Naive thymus-derived CD4-positive, alpha-beta T cell (primary cell): ENCODE measurements at regions not wholly inside any gene's neighbourhood (a gene's known extent, or its start where the extent isn't known, plus 50 kb on each side); places are given as distances from the start of the nearest gene placed in this dataset.
"Not testable (repeated sequence)": the region's sequence is repeated elsewhere in the genome, so short reads cannot be mapped to it uniquely, and the experiment has no call there.

Experiments
- ATAC-seq: fragments of 150-1000 bp; cut with Tn5 transposase; 2 replicates; pipeline ENCODE4 v1.10.0; 2021; ENCODE audit warnings: mild to moderate bottlenecking, moderate library complexity
- CTCF ChIA-PET: fragments of 350-600 bp; sonication (Branson Sonifier 250); formaldehyde crosslinking; loops from one replicate; lab custom pipeline; 2021; ENCODE audit warnings: antibody characterized with exemption; lab: Charles Lee
- POLR2A ChIA-PET: fragments of 350-600 bp; sonication (Branson Sonifier 250); formaldehyde crosslinking; loops from one replicate; lab custom pipeline; 2021; ENCODE audit warnings: antibody characterized with exemption, inconsistent platforms; lab: Charles Lee
- DNase-seq, 9 donors: peaks; one replicate each; pipeline versions ENCODE4 v3.0.0 to v3.0.0-alpha.2; 2020 to 2022; ENCODE audit warnings: mixed read lengths in 1 of 9
- H3K27ac ChIP-seq: one replicate; pipeline ENCODE4 v1.7.0; 2013; ENCODE audit warnings: mild to moderate bottlenecking, low read depth, low read length, moderate library complexity
- H3K27me3 ChIP-seq, 2 donors: one replicate each; pipeline ENCODE4 v1.7.0; 2013; ENCODE audit warnings: low read length in 2 of 2, mild to moderate bottlenecking in 2 of 2, moderate library complexity in 2 of 2; ENCODE audit not compliant: control insufficient read depth in 2 of 2, insufficient read depth in 2 of 2
- H3K36me3 ChIP-seq, 3 experiments: 1 replicate in 2 of 3; 2 replicates in 1 of 3; pipeline ENCODE4 v1.7.0; 2013; ENCODE audit warnings: low read length in 3 of 3, mild to moderate bottlenecking in 3 of 3, moderate library complexity in 1 of 3; ENCODE audit not compliant: insufficient read depth in 3 of 3, control insufficient read depth in 2 of 3
- H3K4me1 ChIP-seq, 2 donors: one replicate each; pipeline ENCODE4 v1.7.0; 2013; ENCODE audit warnings: low read length in 2 of 2, mild to moderate bottlenecking in 2 of 2, moderate library complexity in 1 of 2; ENCODE audit not compliant: control insufficient read depth in 2 of 2, insufficient read depth in 2 of 2
- H3K4me3 ChIP-seq: 2 replicates; pipeline ENCODE4 v1.7.0; 2013; ENCODE audit warnings: mild to moderate bottlenecking, low read length
- H3K9me3 ChIP-seq, 3 experiments: 1 replicate in 2 of 3; 2 replicates in 1 of 3; pipeline ENCODE4 v1.7.0; 2013; ENCODE audit warnings: low read length in 3 of 3; ENCODE audit not compliant: control insufficient read depth in 2 of 3
- H3K27ac Mint-ChIP-seq, 9 donors: one replicate each; pipeline ENCODE4 v1.8.0; 2020 to 2022; ENCODE audit warnings: mixed read lengths in 9 of 9, mild to moderate bottlenecking in 8 of 9, moderate library complexity in 5 of 9, inconsistent platforms in 2 of 9
- H3K27me3 Mint-ChIP-seq, 5 donors: one replicate each; pipeline ENCODE4 v1.8.0; 2021 to 2022; ENCODE audit warnings: mixed read lengths in 5 of 5, mild to moderate bottlenecking in 1 of 5
- H3K36me3 Mint-ChIP-seq, 5 donors: one replicate each; pipeline ENCODE4 v1.8.0; 2020 to 2022; ENCODE audit warnings: mixed read lengths in 5 of 5, mild to moderate bottlenecking in 3 of 5, inconsistent platforms in 1 of 5
- H3K4me1 Mint-ChIP-seq, 7 donors: one replicate each; pipeline ENCODE4 v1.8.0; 2020 to 2022; ENCODE audit warnings: mixed read lengths in 7 of 7, mild to moderate bottlenecking in 3 of 7, inconsistent platforms in 1 of 7
- H3K4me3 Mint-ChIP-seq, 10 donors: one replicate each; pipeline ENCODE4 v1.8.0; 2020 to 2022; ENCODE audit warnings: mild to moderate bottlenecking in 10 of 10, mixed read lengths in 10 of 10, moderate library complexity in 6 of 10, inconsistent platforms in 2 of 10
- H3K9me3 Mint-ChIP-seq, 11 donors: one replicate each; pipeline ENCODE4 v1.8.0; 2020 to 2022; ENCODE audit warnings: mixed read lengths in 11 of 11, mild to moderate bottlenecking in 4 of 11, inconsistent platforms in 1 of 11, moderate library complexity in 1 of 11
- intact Hi-C, 2 donors: fragments of 100-400 bp; cut with micrococcal nuclease; formaldehyde crosslinking; loops; one replicate each; pipeline ENCODE4 v1.15.1; 2023

- H3K4me3 ChIP-seq, intact Hi-C loops, CTCF ChIA-PET, ATAC-seq, H3K36me3 Mint-ChIP-seq, DNase-seq, H3K4me3 Mint-ChIP-seq, H3K36me3 ChIP-seq, H3K27ac ChIP-seq, POLR2A ChIA-PET, H3K4me1 ChIP-seq, H3K27ac Mint-ChIP-seq, H3K27me3 ChIP-seq, H3K4me1 Mint-ChIP-seq, H3K9me3 Mint-ChIP-seq, H3K27me3 Mint-ChIP-seq, H3K9me3 ChIP-seq: not testable (repeated sequence)
These were observed 99.1 kb upstream of the NBPF8 start for GRCh38 chr1:120315738-120316137.

DNA sequence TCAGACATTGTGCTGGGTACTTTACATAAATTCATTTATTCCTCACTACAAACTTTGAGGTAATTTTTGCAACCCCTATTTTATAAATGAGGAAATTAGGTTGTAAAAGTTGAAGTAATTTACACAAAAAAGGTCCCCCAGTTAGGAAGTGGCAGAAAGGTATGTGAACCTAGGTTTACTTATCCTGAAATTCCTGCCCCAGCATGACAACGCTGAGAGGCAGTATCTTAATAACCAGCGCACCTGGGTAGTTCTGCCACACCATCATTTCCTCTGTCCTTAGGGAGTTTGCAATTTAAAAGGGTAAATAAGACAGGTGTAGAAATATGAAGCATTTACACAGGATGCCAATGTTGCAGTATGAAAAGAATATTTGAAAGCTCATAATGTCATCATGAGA is 102.9 kb upstream of the NBPF8 start:
- H3K36me3 ChIP-seq, H3K4me1 ChIP-seq, DNase-seq, CTCF ChIA-PET, H3K9me3 ChIP-seq, H3K4me1 Mint-ChIP-seq, H3K9me3 Mint-ChIP-seq, ATAC-seq, H3K27ac Mint-ChIP-seq, H3K36me3 Mint-ChIP-seq, H3K27me3 ChIP-seq, H3K4me3 ChIP-seq, POLR2A ChIA-PET, intact Hi-C loops, H3K4me3 Mint-ChIP-seq, H3K27me3 Mint-ChIP-seq, H3K27ac ChIP-seq: not testable (repeated sequence)

GRCh38 chr1:120308940-120309578 is 105.8 kb upstream of the NBPF8 start:
- ATAC-seq, H3K36me3 Mint-ChIP-seq, H3K36me3 ChIP-seq, H3K4me3 Mint-ChIP-seq, H3K4me1 Mint-ChIP-seq, H3K27me3 Mint-ChIP-seq, CTCF ChIA-PET, H3K4me1 ChIP-seq, POLR2A ChIA-PET, intact Hi-C loops, H3K9me3 ChIP-seq, DNase-seq, H3K4me3 ChIP-seq, H3K27ac Mint-ChIP-seq, H3K9me3 Mint-ChIP-seq, H3K27ac ChIP-seq, H3K27me3 ChIP-seq: not testable (repeated sequence)

DNA sequence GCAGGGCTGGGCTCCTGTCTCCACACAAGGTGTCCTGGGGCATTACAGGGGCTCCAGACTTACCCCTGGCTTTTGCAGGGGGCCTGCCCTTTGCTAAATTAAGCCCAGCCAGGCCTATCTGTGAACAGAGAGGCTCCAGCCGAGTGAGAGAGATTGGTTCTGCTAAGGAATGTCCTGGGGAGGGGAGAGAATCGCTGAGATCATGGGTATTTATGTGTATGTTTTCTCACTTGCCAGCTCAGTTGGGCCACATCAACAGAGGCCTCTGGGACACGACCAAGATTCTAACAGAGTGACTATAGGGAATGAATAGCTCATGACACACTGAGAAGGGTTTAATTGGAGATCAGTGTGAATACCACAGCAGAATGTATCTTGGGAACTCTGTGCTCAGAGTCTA is 109.8 kb upstream of the NBPF8 start:
- CTCF ChIA-PET, H3K27ac ChIP-seq, H3K9me3 ChIP-seq, DNase-seq, H3K4me1 Mint-ChIP-seq, intact Hi-C loops, ATAC-seq, POLR2A ChIA-PET, H3K4me1 ChIP-seq, H3K27me3 ChIP-seq, H3K36me3 ChIP-seq, H3K27me3 Mint-ChIP-seq, H3K36me3 Mint-ChIP-seq, H3K27ac Mint-ChIP-seq, H3K9me3 Mint-ChIP-seq, H3K4me3 Mint-ChIP-seq, H3K4me3 ChIP-seq: not testable (repeated sequence)

DNA sequence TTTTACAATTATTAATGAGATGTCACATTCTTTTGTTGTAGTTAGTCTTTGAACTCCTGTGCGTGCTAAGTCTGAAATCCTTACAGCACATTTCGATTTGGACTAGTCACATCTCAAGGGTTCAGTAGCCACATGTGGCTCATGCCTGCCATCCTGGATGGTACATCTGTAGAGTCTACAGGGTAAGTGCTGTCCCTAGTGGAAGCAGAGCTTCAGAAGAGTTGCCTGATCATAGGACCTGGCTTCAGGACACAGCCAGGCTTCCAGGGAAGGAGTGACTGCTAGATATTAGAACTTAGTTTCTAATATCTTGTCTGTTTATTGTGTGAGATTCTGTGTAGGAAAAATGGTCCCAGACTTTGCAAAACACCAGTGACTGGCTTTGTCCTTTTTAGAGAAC is 110.5 kb upstream of the NBPF8 start:
- H3K27me3 Mint-ChIP-seq, H3K9me3 Mint-ChIP-seq, CTCF ChIA-PET, intact Hi-C loops, H3K4me3 ChIP-seq, ATAC-seq, H3K27ac Mint-ChIP-seq, H3K4me3 Mint-ChIP-seq, H3K9me3 ChIP-seq, H3K4me1 ChIP-seq, H3K4me1 Mint-ChIP-seq, H3K27ac ChIP-seq, H3K36me3 Mint-ChIP-seq, POLR2A ChIA-PET, H3K36me3 ChIP-seq, DNase-seq, H3K27me3 ChIP-seq: not testable (repeated sequence)

DNA sequence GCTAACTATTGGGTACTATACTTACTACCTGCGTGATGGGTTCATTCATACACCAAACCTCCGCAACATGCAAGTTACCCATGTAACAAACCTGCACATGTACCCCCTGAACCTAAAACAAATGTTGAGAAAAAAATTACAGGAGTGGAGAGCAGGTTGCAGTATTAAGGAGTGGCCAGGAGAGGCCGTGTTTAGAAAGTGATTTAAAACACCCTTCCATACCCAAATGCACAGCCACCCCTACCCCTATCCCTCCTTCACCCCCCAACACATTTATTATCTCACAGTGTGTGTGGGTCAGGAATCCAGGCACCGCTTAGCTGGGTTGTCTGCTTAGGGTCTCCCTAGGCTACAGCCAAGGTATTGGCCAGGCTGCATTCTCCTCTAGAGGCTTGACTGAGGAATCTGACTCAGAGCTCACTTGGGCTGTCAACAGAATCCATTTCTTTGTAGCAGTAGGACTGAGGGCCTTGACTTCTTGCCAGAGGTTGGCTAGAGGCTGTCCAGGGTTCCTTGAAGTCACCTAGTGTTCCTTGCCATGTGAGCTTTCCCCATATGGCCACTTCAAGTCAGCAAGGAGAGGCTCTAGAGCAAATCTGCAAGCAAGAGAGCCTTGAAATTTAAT is 115.3 kb upstream of the NBPF8 start:
- H3K27ac ChIP-seq, H3K4me3 Mint-ChIP-seq, H3K27ac Mint-ChIP-seq, POLR2A ChIA-PET, CTCF ChIA-PET, H3K9me3 Mint-ChIP-seq, H3K4me3 ChIP-seq, intact Hi-C loops, H3K4me1 Mint-ChIP-seq, H3K36me3 ChIP-seq, H3K27me3 Mint-ChIP-seq, H3K27me3 ChIP-seq, ATAC-seq, H3K36me3 Mint-ChIP-seq, H3K9me3 ChIP-seq, H3K4me1 ChIP-seq, DNase-seq: not testable (repeated sequence)

DNA sequence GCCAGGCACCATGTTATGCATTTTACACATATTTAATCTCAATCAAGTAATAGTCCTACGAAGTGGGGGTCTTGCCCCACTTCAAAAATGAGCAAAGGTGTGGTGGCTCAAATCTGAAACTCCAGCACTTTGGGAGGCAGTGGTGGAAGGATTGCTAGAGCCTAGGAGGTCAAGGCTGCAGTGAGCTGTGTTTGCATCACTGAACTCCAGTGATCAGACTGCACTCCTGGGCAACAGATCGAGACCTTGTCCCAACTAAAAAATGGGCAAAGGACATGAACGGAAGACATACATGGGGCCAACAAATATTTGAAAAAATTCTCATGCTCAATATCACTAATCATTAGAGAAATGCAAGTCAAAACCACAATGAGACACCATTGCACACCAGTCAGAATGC is 116.3 kb upstream of the NBPF8 start:
- H3K4me3 ChIP-seq, intact Hi-C loops, H3K4me1 Mint-ChIP-seq, CTCF ChIA-PET, H3K27ac Mint-ChIP-seq, H3K27me3 ChIP-seq, H3K36me3 ChIP-seq, POLR2A ChIA-PET, H3K9me3 Mint-ChIP-seq, ATAC-seq, H3K4me1 ChIP-seq, H3K27ac ChIP-seq, H3K9me3 ChIP-seq, H3K27me3 Mint-ChIP-seq, H3K4me3 Mint-ChIP-seq, H3K36me3 Mint-ChIP-seq, DNase-seq: not testable (repeated sequence)
